Lower leg skin (tissue), 3 donors: ENCODE measurements at regions not wholly inside any gene's neighbourhood (a gene's known extent, or its start where the extent isn't known, plus 50 kb on each side); places are given as distances from the start of the nearest gene placed in this dataset.

ENCODE experiments used
- POLR2A ChIP-seq, 2 donors: fragments of 450-650 bp; IDR thresholded peaks; one replicate each; pipeline ENCODE4 v1.6.1; 2016 to 2017; ENCODE audit warnings: antibody characterized with exemption in 2 of 2, mild to moderate bottlenecking in 1 of 2, moderate library complexity in 1 of 2
- TF ChIP-seq, protein P1 (sequence below), 3 donors: fragments of 450-650 bp; IDR thresholded peaks; one replicate each; pipeline ENCODE4 v1.5.1; 2016; ENCODE audit warnings: antibody characterized with exemption in 3 of 3, mild to moderate bottlenecking in 3 of 3, moderate library complexity in 2 of 3

DNA sequence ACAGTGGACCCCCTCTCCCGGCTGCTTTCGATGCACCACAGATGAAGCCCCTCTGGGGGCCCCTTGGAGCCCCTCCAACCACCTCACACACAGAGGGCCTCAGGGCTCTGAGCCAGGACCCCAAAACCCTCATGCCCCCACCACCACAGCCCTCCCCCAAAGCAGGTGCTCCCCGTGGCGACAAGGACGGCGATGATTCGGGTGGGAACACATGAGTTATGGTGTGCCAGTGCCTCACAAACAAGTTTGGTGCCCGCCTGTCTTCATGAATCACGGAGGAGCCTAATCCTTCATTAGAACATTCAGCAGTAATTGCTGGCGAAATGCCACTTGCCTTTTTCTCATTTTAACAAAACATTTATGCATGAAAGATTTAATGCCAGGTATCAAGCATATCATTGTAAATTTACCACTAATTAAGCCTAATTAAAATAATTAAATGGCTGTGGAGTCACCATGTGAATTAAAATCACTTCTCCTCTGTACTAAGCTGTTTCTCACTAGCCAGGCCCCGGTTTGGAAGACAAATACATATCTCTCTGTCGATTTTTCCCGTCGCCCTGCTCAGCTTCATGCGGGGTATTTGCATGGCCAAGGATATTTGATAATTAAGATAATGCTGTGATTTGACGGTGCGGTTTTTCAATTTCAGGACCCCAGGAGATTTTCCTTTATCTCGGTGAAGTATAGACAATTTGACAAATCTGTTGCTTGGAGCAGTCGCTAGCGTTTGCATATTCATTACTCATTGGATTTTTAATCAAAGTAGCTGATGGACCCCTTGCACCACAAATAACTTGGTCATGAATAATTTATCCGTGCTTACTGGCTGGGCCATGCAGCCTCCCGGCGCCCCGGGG, 157.0 kb downstream of the TLE3 start:
- TF ChIP-seq, protein P1, sequence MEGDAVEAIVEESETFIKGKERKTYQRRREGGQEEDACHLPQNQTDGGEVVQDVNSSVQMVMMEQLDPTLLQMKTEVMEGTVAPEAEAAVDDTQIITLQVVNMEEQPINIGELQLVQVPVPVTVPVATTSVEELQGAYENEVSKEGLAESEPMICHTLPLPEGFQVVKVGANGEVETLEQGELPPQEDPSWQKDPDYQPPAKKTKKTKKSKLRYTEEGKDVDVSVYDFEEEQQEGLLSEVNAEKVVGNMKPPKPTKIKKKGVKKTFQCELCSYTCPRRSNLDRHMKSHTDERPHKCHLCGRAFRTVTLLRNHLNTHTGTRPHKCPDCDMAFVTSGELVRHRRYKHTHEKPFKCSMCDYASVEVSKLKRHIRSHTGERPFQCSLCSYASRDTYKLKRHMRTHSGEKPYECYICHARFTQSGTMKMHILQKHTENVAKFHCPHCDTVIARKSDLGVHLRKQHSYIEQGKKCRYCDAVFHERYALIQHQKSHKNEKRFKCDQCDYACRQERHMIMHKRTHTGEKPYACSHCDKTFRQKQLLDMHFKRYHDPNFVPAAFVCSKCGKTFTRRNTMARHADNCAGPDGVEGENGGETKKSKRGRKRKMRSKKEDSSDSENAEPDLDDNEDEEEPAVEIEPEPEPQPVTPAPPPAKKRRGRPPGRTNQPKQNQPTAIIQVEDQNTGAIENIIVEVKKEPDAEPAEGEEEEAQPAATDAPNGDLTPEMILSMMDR (IDR thresholded peaks at IDR 0.05): no peak
- no peak for TF ChIP-seq POLR2A (IDR thresholded peaks at IDR 0.05)
